Small intestine (tissue), 7 donors: ENCODE measurements at regions not wholly inside any gene's neighbourhood (a gene's known extent, or its start where the extent isn't known, plus 50 kb on each side); places are given as distances from the start of the nearest gene placed in this dataset.

Source experiments
- DNase-seq, 2 donors: peaks; one replicate each; pipeline versions ENCODE4 v3.0.0 to v3.0.0-alpha.2; 2013
- FAIRE-seq: peaks from 2 replicates; lab custom pipeline; 2012; peaks lifted over from hg19 to GRCh38; lab: Jason Lieb, UNC
- H3K27ac ChIP-seq, 3 donors: one replicate each; pipeline ENCODE4 v1.5.1; 2013; ENCODE audit warnings: low read length in 2 of 3, mild to moderate bottlenecking in 2 of 3, control low read depth in 1 of 3, inconsistent platforms in 1 of 3, low read depth in 1 of 3, moderate library complexity in 1 of 3
- H3K27me3 ChIP-seq, 3 donors: one replicate each; pipeline ENCODE4 v1.6.1; 2013; ENCODE audit warnings: low read length in 3 of 3, inconsistent platforms in 1 of 3; ENCODE audit not compliant: control insufficient read depth in 3 of 3, insufficient read depth in 3 of 3
- H3K36me3 ChIP-seq, 3 donors: one replicate each; pipeline ENCODE4 v1.6.1; 2013; ENCODE audit warnings: low read length in 3 of 3, inconsistent platforms in 1 of 3, low read depth in 1 of 3, mild to moderate bottlenecking in 1 of 3, moderate library complexity in 1 of 3; ENCODE audit not compliant: control insufficient read depth in 3 of 3, insufficient read depth in 2 of 3
- H3K4me1 ChIP-seq, 3 donors: one replicate each; pipeline ENCODE4 v1.6.1; 2013; ENCODE audit warnings: low read length in 2 of 3, inconsistent platforms in 1 of 3, low read depth in 1 of 3, mild to moderate bottlenecking in 1 of 3, moderate library complexity in 1 of 3; ENCODE audit not compliant: control insufficient read depth in 3 of 3, insufficient read depth in 2 of 3
- H3K4me3 ChIP-seq, 3 donors: one replicate each; pipeline ENCODE4 v1.5.1; 2013; ENCODE audit warnings: low read length in 3 of 3, control low read depth in 1 of 3, inconsistent platforms in 1 of 3, low read depth in 1 of 3, mild to moderate bottlenecking in 1 of 3, moderate library complexity in 1 of 3
- H3K9me3 ChIP-seq, 2 donors: one replicate each; pipeline ENCODE4 v1.6.1; 2013; ENCODE audit warnings: low read depth in 1 of 2, low read length in 1 of 2; ENCODE audit not compliant: control insufficient read depth in 2 of 2, insufficient read depth in 1 of 2
- WGBS, 3 donors: extraction: QIAGEN DNeasy Blood & Tissue Kit; methylation state at CpG; one replicate each; pipeline ENCODE4 v1.1.7; 2013; 5-methylcytosine and 5-hydroxymethylcytosine counted together
- donor health status: healthy with polysubstance abuse.
- donor health status: control.
- donor health status: control.
- donor health status: Bipolar disorder and iron deficiency.
- donor health status: healthy.

DNA sequence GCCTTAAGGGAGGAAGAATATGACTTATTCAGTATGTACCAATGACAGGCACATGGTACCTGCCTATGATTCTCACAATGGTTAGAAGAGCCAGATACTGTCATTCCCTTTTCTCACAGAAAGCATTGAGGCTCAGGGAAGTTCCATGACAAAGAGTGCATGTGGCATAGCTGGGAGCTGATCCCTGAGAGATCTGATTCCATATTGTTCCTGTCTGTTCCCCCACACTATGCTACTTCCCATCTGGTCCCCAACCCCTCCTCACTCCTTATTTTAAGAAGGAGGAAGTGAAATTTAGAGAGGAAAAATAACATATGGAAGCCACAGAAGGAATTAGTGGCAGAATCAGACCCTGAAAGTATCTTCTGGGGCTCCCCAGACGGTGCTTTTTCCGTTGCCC, 500.0 kb downstream of the PLPP3 start:
- WGBS, 3 donors: 75 to 86% (median 81%) methylated on average over 2 of the region's 2 CpGs
- H3K36me3 ChIP-seq: no peaks in the 10 kb centered on the region

GRCh38 chr1:56077206-56077605, 502.2 kb downstream of the PLPP3 start:
- Histone ChIP-seq H3K27me3 (no peaks in the 10 kb centered on the region), H3K4me1 (no peaks in the 10 kb centered on the region), H3K9me3 (peaks cover 0 to 2% of the 10 kb centered on the region in 2 donors), H3K27ac (no peak overlapping the region), H3K36me3 (no peaks in the 10 kb centered on the region), H3K4me3 (no peak overlapping the region)
- WGBS, 3 donors: 44 to 58% (median 47%) methylated on average over 2 of the region's 2 CpGs
- DNase-seq (no peak), FAIRE-seq (no peak)

More for the DNA sequence above, 500.0 kb downstream of the PLPP3 start:
- DNase-seq (no peak), FAIRE-seq (no peak)
- no peaks in the 10 kb centered on the region for H3K4me1 ChIP-seq
- H3K27me3 ChIP-seq: no peaks in the 10 kb centered on the region
- no peak overlapping the region for H3K27ac ChIP-seq
- H3K9me3 ChIP-seq: peaks cover 0 to 2% of the 10 kb centered on the region in 2 donors
- no peak overlapping the region for H3K4me3 ChIP-seq

- FAIRE-seq (no peak), DNase-seq (peak; percentile 6 to 26)
- Histone ChIP-seq H3K4me3 (no peak overlapping the region), H3K36me3 (no peaks in the 10 kb centered on the region), H3K27ac (no peak overlapping the region), H3K9me3 (peaks cover 0 to 2% of the 10 kb centered on the region in 2 donors), H3K27me3 (no peaks in the 10 kb centered on the region), H3K4me1 (no peaks in the 10 kb centered on the region)
- 32 to 53% (median 37%) methylated on average over 6 of the region's 6 CpGs for WGBS, 3 donors
Measured at GRCh38 chr1:56074007-56074651, 505.2 kb downstream of the PLPP3 start.

GRCh38 chr1:56073614-56074006, 505.8 kb downstream of the PLPP3 start:
- no peaks in the 10 kb centered on the region for H3K27me3 ChIP-seq
- H3K9me3 ChIP-seq: peaks cover 0 to 2% of the 10 kb centered on the region in 2 donors
- FAIRE-seq (no peak), DNase-seq (no peak)
- no peak overlapping the region for H3K4me3 ChIP-seq
- 67 to 84% (median 72%) methylated on average over 2 of the region's 2 CpGs for WGBS, 3 donors
- peak overlapping the region in 1 of 3 donors; percentile 46 for H3K27ac ChIP-seq
- H3K4me1 ChIP-seq: no peaks in the 10 kb centered on the region
- H3K36me3 ChIP-seq: no peaks in the 10 kb centered on the region

DNA sequence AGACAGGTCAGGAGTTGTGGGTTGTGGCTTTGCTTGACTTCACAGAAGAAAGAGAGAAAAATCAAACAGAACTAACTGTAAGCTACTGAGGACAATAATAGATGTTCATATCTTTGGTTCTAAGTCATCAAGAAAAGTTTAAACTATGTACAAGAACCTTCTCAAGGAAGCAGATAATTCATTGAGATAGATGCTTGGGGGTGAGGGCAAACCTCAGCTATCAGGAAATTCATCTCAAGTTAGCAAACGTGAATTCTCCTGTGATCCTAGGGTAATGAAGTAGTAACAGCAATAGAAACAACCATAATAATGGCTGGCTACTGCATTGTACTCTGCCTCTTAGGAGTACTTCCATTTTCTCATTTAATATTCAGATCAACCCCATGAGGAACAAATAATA, 506.2 kb downstream of the PLPP3 start:
- H3K36me3 ChIP-seq: no peaks in the 10 kb centered on the region
- H3K27ac ChIP-seq: no peak overlapping the region
- 15 to 49% (median 16%) methylated on average over 1 of the region's 1 CpG for WGBS, 3 donors
- peaks cover 0 to 1% (median 0%) of the 10 kb centered on the region in 3 donors for H3K27me3 ChIP-seq
- peaks cover 0 to 2% of the 10 kb centered on the region in 2 donors for H3K9me3 ChIP-seq
- no peak overlapping the region for H3K4me3 ChIP-seq
- no peaks in the 10 kb centered on the region for H3K4me1 ChIP-seq
- DNase-seq: no peak
- no peak for FAIRE-seq

GRCh38 chr1:56072310-56072709, 507.1 kb downstream of the PLPP3 start:
- 78 to 84% (median 81%) methylated on average over 1 of the region's 1 CpG for WGBS, 3 donors
- Histone ChIP-seq H3K9me3 (peaks cover 0 to 2% of the 10 kb centered on the region in 2 donors), H3K4me3 (no peak overlapping the region), H3K27ac (no peak overlapping the region), H3K27me3 (peaks cover 0 to 3% (median 0%) of the 10 kb centered on the region in 3 donors), H3K4me1 (no peaks in the 10 kb centered on the region), H3K36me3 (no peaks in the 10 kb centered on the region)
- no peak for DNase-seq
- no peak for FAIRE-seq

DNA sequence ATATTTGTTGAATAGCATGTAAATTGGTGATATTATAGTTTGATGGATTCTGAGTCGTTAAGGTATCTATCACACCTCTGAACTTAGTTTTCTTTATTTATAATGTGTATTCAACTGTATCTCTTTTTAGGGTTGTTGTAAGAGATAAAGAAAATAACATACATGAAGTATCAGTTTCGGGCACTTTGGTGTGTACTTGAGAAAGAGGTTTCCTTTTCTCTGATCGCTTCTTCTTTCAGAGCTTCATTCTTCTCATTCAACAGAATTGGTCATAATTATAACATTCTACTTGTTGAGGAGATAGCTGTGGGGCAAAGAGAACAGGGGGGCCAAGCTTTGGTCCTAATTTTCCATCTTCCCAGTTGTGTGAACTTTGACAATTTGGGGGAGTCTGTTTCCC, 508.0 kb downstream of the PLPP3 start:
- no peak for FAIRE-seq
- 84 to 90% (median 88%) methylated on average over 3 of the region's 3 CpGs for WGBS, 3 donors
- no peak overlapping the region for H3K4me3 ChIP-seq

GRCh38 chr1:56070601-56071000, 508.8 kb downstream of the PLPP3 start:
- Histone ChIP-seq H3K4me3 (no peak overlapping the region), H3K27ac (no peak overlapping the region), H3K9me3 (no peaks in the 10 kb centered on the region), H3K4me1 (no peaks in the 10 kb centered on the region), H3K36me3 (no peaks in the 10 kb centered on the region), H3K27me3 (peaks cover 0 to 3% (median 0%) of the 10 kb centered on the region in 3 donors)
- 84 to 87% (median 86%) methylated on average over 1 of the region's 1 CpG for WGBS, 3 donors
- FAIRE-seq (no peak), DNase-seq (no peak)

More for the DNA sequence above, 508.0 kb downstream of the PLPP3 start:
- no peak overlapping the region for H3K27ac ChIP-seq
- peaks cover 0 to under 1% of the 10 kb centered on the region in 2 donors for H3K9me3 ChIP-seq
- no peak for DNase-seq
- H3K4me1 ChIP-seq: no peaks in the 10 kb centered on the region
- H3K36me3 ChIP-seq: no peaks in the 10 kb centered on the region
- peaks cover 0 to 3% (median 0%) of the 10 kb centered on the region in 3 donors for H3K27me3 ChIP-seq

GRCh38 chr1:56069824-56070223, 509.5 kb downstream of the PLPP3 start:
- Histone ChIP-seq H3K27me3 (peaks cover 0 to 3% (median 0%) of the 10 kb centered on the region in 3 donors), H3K4me1 (no peaks in the 10 kb centered on the region), H3K9me3 (no peaks in the 10 kb centered on the region), H3K4me3 (no peak overlapping the region), H3K27ac (no peak overlapping the region), H3K36me3 (no peaks in the 10 kb centered on the region)
- 63 to 92% (median 88%) methylated on average over 1 of the region's 1 CpG for WGBS, 3 donors
- DNase-seq (no peak), FAIRE-seq (no peak)
